Skin epidermis (tissue), 12 donors: ENCODE measurements at regions not wholly inside any gene's neighbourhood (a gene's known extent, or its start where the extent isn't known, plus 50 kb on each side); places are given as distances from the start of the nearest gene placed in this dataset.
"Not testable (repeated sequence)": the region's sequence is repeated elsewhere in the genome, so short reads cannot be mapped to it uniquely, and the experiment has no call there.

Experiments used
- H3K27ac ChIP-seq, 21 experiments: fragments of 200-600 bp; sonication (generic) in 11 of 21; one replicate each; pipeline ENCODE4 v1.5.0; 2020; ENCODE audit warnings: mild to moderate bottlenecking in 3 of 21, inconsistent platforms in 2 of 21, moderate library complexity in 2 of 21
- H3K4me3 ChIP-seq, 7 experiments: fragments of 200-600 bp; sonication (generic) in 2 of 7; one replicate each; pipeline ENCODE4 v1.5.0; 2020; ENCODE audit warnings: inconsistent platforms in 2 of 7, mild to moderate bottlenecking in 2 of 7, moderate library complexity in 1 of 7

GRCh38 chr1:242673165-242673564, 148.7 kb upstream of the PLD5 start:
- not testable (repeated sequence) for H3K4me3 ChIP-seq, H3K27ac ChIP-seq

- Histone ChIP-seq H3K27ac (no peak overlapping the region), H3K4me3 (no peak overlapping the region)
Observed at GRCh38 chr1:242670019-242670418, 145.5 kb upstream of the PLD5 start.

- H3K4me3 ChIP-seq, result no peak overlapping the region
- no peak overlapping the region for H3K27ac ChIP-seq
Observed at GRCh38 chr1:242662886-242663285, 138.4 kb upstream of the PLD5 start.

GRCh38 chr1:242653772-242654171, 129.3 kb upstream of the PLD5 start:
- H3K4me3 ChIP-seq, H3K27ac ChIP-seq: not testable (repeated sequence)

GRCh38 chr1:242651817-242652216, 127.3 kb upstream of the PLD5 start:
- Histone ChIP-seq H3K27ac (no peak overlapping the region), H3K4me3 (no peak overlapping the region)

- Histone ChIP-seq H3K27ac (no peak overlapping the region), H3K4me3 (no peak overlapping the region)
Observed at GRCh38 chr1:242641461-242641860, 117.0 kb upstream of the PLD5 start.

- H3K4me3 ChIP-seq, result no peak overlapping the region
- H3K27ac ChIP-seq, result no peak overlapping the region
Observed at GRCh38 chr1:242639104-242639503, 114.6 kb upstream of the PLD5 start.

GRCh38 chr1:242634732-242635131, 110.2 kb upstream of the PLD5 start:
- no peak overlapping the region for H3K27ac ChIP-seq

GRCh38 chr1:242629396-242629795, 104.9 kb upstream of the PLD5 start:
- Histone ChIP-seq H3K27ac (no peak overlapping the region), H3K4me3 (no peak overlapping the region)

More at GRCh38 chr1:242634732-242635131, 110.2 kb upstream of the PLD5 start:
- no peak overlapping the region for H3K4me3 ChIP-seq

GRCh38 chr1:242623756-242624155, 99.3 kb upstream of the PLD5 start:
- Histone ChIP-seq H3K27ac (no peak overlapping the region), H3K4me3 (no peak overlapping the region)

GRCh38 chr1:242623119-242623518, 98.6 kb upstream of the PLD5 start:
- H3K27ac ChIP-seq, result no peak overlapping the region
- no peak overlapping the region for H3K4me3 ChIP-seq

- H3K4me3 ChIP-seq, result no peak overlapping the region
- no peak overlapping the region for H3K27ac ChIP-seq
Observed at GRCh38 chr1:242613266-242613815, 88.8 kb upstream of the PLD5 start.

GRCh38 chr1:242610209-242610608, 85.7 kb upstream of the PLD5 start:
- H3K27ac ChIP-seq, result no peak overlapping the region
- H3K4me3 ChIP-seq, result no peak overlapping the region

GRCh38 chr1:242605521-242605920, 81.0 kb upstream of the PLD5 start:
- no peak overlapping the region for H3K27ac ChIP-seq
- H3K4me3 ChIP-seq, result no peak overlapping the region

- H3K4me3 ChIP-seq, result no peak overlapping the region
- H3K27ac ChIP-seq, result no peak overlapping the region
Observed at GRCh38 chr1:242602001-242602400, 77.5 kb upstream of the PLD5 start.

- H3K4me3 ChIP-seq, H3K27ac ChIP-seq: not testable (repeated sequence)
Observed at GRCh38 chr1:242593756-242594155, 69.3 kb upstream of the PLD5 start.

GRCh38 chr1:242586360-242586680, 61.8 kb upstream of the PLD5 start:
- H3K27ac ChIP-seq, result no peak overlapping the region
- H3K4me3 ChIP-seq, result no peak overlapping the region

GRCh38 chr1:242585616-242586359, 61.3 kb upstream of the PLD5 start:
- H3K4me3 ChIP-seq, result no peak overlapping the region
- no peak overlapping the region for H3K27ac ChIP-seq

- H3K27ac ChIP-seq, result no peak overlapping the region
- no peak overlapping the region for H3K4me3 ChIP-seq
Observed at GRCh38 chr1:242582669-242583068, 58.2 kb upstream of the PLD5 start.

GRCh38 chr1:242579528-242580235, 55.2 kb upstream of the PLD5 start:
- Histone ChIP-seq H3K4me3 (no peak overlapping the region), H3K27ac (no peak overlapping the region)
